Left kidney (tissue), 1 donor: ENCODE measurements at regions not wholly inside any gene's neighbourhood (a gene's known extent, or its start where the extent isn't known, plus 50 kb on each side); places are given as distances from the start of the nearest gene placed in this dataset.

Source experiments
- DNase-seq: peaks from one replicate; pipeline ENCODE4 v3.0.0-alpha.2; 2013

GRCh38 chr11:31902706-31903105 is 91.6 kb upstream of the PAX6 start:
- no peak for DNase-seq

GRCh38 chr11:31895926-31896325 is 84.8 kb upstream of the PAX6 start:
- no peak for DNase-seq

GRCh38 chr11:31887180-31887579 is 76.1 kb upstream of the PAX6 start:
- no peak for DNase-seq

GRCh38 chr11:31884080-31884479 is 73.0 kb upstream of the PAX6 start:
- DNase-seq: no peak

GRCh38 chr11:31883435-31883834 is 72.3 kb upstream of the PAX6 start:
- DNase-seq: no peak

GRCh38 chr11:31882951-31883392 is 71.8 kb upstream of the PAX6 start:
- DNase-seq: no peak

GRCh38 chr11:31881825-31882224 is 70.7 kb upstream of the PAX6 start:
- no peak for DNase-seq

- no peak for DNase-seq
Measured at GRCh38 chr11:31879681-31880080, 68.6 kb upstream of the PAX6 start.

- DNase-seq: no peak
Measured at GRCh38 chr11:31877863-31878262, 66.7 kb upstream of the PAX6 start.

- DNase-seq: no peak
Measured at GRCh38 chr11:31877083-31877482, 66.0 kb upstream of the PAX6 start.

- DNase-seq: no peak
Measured at GRCh38 chr11:31875866-31876560, 64.9 kb upstream of the PAX6 start.

- no peak for DNase-seq
Measured at GRCh38 chr11:31874631-31875191, 63.6 kb upstream of the PAX6 start.

- no peak for DNase-seq
Measured at GRCh38 chr11:31873124-31873523, 62.0 kb upstream of the PAX6 start.

- DNase-seq: no peak
Measured at GRCh38 chr11:31872076-31872443, 60.9 kb upstream of the PAX6 start.

GRCh38 chr11:31871310-31872075 is 60.4 kb upstream of the PAX6 start:
- no peak for DNase-seq

- DNase-seq: peak; percentile 64
Measured at GRCh38 chr11:31870609-31871309, 59.6 kb upstream of the PAX6 start.

GRCh38 chr11:31869986-31870385 is 58.9 kb upstream of the PAX6 start:
- DNase-seq: no peak

GRCh38 chr11:31865606-31866300 is 54.6 kb upstream of the PAX6 start:
- DNase-seq: no peak

- DNase-seq: no peak
Measured at GRCh38 chr11:31863170-31863832, 52.2 kb upstream of the PAX6 start.

- no peak for DNase-seq
Measured at GRCh38 chr11:31861011-31861410, 49.9 kb upstream of the PAX6 start.
